GM21515 (cell line): ENCODE measurements at regions not wholly inside any gene's neighbourhood (a gene's known extent, or its start where the extent isn't known, plus 50 kb on each side); places are given as distances from the start of the nearest gene placed in this dataset.
"Not testable (repeated sequence)": the region's sequence is repeated elsewhere in the genome, so short reads cannot be mapped to it uniquely, and the experiment has no call there.

Source experiments
- ATAC-seq: cut with Tn5 transposase; IDR thresholded peaks from one replicate; pipeline ENCODE4 v1.9.1; 2021; ENCODE audit not compliant: unreplicated experiment

DNA sequence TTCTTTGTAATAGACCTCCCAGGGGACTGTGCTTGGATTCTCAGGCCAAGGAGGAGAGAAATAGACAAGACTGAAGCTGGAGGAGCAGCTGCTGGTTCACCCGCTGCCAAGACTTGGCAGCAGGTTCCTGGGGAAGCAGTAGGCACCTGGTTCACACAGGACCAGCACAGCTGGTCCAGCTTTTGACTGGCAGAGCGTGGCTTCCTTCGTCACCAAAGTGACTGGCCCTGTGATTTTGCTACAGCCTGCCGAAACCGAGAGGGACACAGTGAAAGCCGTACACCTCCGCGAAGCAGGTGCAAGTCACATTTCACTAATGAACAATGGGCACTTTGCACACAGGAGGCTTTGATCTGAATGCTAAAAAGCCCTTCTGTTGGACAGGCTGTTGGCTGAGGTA lies 199.0 kb downstream of the RNF144B start:
- no peak for ATAC-seq

DNA sequence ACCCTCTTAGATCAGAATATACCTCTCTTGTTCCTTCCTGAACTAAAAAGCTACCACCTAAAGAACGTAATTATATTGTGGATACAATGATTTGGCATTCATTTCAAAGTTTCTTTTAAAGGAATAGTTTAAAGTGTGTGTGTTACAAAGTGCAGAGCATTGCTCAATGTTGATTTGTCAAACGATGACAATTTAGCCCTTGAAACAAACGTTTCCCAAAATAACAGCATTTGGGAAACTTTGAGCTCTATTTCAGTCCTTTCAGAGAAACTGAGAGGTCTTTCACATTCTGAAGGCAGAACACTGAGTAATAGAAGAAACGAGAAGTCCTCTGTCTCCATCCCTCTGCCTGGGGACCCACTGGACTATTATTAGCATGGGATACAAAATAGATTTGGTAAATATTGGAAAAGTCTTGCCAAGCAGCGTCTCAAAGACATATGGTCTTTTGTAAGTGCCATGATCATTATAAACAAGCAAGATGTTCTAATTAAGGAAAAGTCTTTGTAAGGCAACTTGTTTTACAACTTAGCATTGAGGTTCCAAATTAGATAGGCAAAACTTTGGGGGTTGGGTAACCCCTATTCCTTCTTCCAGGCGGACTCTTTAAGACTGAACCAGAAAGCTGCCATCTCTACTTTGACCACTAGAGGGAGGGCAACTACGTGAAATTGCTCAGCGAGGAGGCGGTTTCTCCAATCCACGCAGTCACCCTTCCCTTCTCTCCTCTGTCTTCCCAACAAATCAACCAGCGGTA lies 208.8 kb downstream of the RNF144B start:
- ATAC-seq = peak; percentile 94

DNA sequence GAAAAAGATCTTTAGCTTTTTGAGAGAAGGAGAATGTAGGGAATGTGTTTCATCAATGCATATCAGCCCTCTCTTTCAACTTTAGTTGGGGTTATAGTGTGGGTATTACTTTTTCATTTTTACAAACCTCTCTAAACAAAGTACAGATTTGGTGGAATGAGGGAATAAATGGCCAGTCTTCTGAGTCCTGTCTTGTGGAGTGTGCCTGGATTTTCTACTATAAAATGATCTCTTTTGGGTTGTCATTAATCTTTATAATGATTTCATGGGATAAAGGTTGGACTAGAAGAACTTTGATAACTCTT lies 209.3 kb downstream of the RNF144B start:
- ATAC-seq = no peak

DNA sequence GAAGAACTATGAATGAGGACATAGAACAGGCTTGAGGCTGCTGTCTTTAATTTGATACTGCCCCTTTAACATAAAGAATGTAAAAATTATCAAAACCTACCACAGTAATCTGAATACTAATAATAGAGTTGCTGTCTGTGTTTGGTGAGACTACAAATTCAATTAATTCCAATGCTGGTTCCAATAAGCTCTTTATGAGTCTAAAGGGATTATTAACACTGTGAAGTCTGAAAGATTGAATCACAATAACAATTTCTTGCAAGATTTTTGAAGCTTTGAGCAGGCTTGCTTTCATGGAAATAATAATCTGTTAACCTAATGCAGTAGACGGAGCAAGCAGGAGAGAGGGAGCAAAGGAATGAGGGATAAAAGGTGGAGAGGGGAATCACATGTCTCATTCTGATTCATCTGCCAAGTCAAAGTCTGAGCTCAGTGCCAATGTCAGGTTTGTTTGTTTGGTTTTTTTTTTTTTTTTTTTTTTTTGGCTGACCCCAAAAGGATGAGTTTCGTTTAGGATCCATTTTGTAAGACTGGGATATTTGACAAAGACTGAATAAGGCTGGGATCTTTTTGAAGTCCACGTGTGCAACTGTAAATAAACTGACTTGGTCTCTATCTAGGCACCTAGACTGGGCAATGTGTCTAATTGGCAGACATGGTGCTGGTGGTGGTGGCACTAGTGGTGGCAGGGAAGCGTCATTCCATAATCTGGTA lies 211.6 kb downstream of the RNF144B start:
- ATAC-seq = no peak

DNA sequence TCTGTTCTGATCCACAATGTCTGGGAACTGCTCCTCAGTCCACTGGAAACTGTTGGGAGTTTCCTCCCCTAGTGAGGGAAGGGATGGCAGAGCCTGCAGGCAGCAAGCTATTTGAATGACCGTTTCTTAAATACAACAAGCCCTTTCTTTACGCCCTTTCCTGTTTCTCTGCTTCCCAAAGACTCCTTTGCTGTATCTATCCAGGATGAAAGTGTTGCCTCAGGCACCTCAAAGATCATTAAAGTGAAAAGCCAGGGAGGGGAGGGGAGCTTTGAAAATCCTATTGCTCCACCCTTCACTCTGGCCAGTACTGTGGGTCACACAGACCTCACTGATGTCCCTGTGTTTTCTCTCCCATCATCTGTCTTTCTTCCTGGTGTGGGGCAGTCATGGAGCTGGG lies 213.1 kb downstream of the RNF144B start:
- ATAC-seq = no peak

DNA sequence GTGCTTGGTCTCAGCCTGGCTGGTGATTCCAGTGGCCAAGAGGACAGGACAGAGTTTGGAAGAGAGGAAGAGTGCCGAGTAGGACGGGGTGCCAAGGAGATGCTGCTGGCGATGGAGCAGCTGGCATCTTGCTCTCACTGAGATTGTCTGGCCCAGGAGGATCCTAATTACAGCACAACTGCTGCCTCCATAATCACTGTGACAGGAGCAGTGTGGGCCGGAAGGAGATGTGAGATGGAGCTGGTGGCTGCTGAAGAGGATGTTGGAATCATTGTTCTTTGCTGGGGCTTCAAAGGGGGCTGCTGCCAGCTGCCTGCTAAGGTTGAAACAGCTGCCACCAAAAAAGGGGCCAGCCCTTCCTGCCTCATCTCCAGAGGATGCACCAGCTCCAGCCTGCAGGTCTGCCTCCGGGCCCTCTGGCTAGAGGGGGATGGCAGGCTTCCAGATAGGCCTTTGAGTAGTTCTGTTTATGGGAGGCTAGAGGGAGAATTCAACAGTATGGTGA lies 214.4 kb downstream of the RNF144B start:
- ATAC-seq = no peak

DNA sequence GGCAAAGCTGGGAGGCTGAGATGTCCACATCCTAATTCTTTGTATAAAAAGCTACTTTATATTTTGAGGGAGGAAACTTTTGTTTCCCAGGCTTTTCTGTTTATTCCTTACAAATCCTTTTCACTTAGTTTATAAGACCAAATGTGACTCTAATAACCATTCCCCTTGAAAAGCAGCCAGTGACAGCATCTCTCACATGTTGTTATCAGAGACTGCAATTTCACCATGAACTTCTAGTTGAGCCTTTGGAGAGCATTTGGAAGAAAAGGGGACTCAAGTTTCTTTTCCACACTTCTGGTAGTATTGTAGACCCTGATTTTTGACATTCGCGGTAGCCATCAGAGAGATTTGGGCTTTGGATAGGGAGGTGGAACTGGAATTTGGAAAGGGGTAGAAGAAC lies 215.8 kb downstream of the RNF144B start:
- ATAC-seq = no peak

DNA sequence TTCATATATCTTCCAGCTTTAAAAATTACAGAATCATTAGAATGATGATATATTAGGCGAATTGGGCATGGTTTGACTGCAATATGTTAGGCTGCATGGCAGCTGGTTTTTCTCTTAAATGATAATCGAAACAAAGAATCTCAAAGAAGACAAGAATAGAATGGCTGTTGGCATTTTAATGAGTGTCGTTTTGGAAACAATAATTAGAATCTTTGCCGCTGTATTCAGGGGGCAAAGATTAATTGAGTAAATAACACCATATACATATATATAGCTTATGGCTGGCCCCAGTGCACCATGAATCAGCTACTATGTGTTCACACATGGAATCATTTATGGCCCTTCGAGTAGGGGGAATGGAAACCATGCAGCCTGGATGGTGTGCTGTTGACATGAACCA lies 216.2 kb downstream of the RNF144B start:
- ATAC-seq = no peak

DNA sequence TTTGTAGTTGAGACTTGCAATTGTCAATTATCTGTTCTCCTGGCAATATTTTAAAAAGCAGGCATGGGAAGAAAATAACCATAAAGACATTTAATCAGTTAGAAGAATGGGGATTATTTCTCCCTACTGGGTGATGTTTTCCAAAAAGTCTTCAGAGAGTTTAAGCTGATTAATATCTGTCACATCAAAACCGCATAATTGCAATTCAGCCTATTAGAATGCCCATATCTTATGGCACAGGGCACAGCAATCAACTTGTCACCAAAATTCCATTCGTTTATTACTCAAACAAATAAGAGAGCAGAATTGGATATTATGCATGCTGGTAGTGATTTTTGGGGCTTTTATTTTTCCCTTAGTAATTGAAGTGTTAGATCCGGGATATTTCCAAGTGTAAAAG lies 218.7 kb downstream of the RNF144B start:
- ATAC-seq = no peak

DNA sequence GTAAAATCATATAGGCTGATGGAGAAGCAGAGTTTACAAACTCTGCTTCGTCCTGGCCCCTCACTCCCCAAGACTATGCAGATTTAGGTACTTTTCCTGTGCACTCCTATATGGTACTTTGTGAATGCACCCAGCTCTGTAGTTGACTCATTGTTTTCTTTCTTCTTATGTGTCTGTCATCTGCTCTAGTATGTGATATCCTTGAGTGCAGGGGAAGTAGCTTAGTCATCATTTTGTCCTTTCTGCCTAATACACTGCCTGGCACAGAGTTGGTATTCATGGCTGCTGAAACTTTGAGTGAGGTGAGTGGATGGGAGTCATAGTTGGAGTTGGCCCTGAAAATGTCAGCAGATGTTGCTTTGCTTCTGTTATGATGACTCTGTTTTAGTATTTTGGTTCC lies 222.6 kb downstream of the RNF144B start:
- ATAC-seq = no peak

DNA sequence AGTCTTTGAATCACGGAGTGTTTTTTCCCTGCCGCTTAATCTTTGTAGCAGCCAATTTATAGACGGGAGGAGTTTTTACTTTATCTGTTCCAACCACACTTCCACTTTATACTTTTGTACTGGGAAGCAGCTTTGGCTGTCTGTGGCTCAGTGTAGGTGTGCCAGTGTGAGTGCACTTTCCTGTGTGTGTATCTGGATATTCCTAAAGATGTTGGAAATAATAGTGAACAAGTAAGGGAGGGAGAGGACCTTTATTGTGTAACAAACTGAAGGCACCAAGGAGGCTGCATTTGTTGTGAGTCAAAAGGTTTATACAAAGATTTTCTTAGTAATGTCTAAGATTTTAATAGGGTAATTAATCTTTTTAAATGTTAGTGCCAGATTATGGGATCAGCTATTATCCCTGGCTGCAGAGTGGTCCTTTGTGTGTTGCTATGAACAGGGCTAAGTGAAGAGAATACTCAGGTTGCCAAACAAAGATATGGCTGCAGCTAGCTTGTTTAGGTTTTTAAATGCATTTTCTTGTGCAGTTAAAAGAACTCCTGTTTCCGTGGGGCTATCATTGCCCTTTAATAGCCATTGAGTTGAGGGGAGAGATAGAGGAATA lies 226.3 kb downstream of the RNF144B start:
- ATAC-seq = no peak

DNA sequence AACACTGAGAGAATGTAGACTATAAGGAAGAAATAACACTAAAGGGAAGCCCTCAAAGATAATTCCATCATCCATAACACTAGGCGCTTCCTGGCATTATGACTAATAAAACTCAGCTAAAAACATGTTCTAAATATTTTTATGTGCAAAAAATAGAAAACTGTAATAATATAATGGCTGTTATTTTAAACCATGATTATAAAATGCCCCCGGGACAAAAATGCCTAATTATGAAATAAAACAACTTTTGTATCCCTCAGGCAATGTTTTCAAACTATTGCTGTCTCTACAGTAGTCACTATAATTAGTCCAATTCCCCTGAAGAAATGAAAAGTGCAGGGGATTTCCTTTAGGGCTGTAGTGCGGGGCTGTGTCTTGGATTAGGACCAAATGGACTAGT lies 242.4 kb downstream of the RNF144B start:
- no peak for ATAC-seq

DNA sequence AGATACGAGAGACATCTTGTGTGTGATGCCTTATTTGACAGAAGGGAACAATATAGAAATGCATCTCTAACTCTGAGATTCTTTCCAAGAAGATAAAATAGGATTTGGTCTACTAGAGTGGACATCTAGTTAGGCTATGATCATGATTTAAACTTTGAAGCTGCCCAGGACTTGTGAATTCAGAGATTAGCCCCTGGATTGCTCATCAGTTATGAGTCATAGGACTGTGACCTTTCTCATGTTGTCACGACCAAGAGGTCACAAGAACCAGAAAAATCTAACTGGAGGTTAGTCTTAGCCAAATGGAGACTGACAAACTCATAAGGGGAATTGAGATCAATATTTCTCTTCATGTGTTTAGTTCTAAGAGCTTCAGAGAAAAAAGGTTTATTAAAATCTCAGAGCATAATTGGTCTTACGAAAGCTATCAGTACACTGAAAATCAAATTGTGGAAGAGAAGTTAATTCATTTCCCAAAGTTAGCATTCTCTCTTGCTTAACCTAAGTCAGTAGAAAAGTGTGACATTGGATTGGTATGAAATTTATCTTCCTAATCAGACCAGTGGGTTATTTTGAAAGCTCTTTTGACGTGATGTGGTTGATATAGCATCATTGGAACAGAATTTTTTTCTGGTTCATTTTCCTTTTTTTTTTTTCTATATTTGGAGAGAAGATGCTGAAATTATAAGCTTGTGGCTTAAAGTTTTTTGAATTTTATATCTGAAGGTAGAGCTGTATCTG lies 245.7 kb downstream of the RNF144B start:
- no peak for ATAC-seq

DNA sequence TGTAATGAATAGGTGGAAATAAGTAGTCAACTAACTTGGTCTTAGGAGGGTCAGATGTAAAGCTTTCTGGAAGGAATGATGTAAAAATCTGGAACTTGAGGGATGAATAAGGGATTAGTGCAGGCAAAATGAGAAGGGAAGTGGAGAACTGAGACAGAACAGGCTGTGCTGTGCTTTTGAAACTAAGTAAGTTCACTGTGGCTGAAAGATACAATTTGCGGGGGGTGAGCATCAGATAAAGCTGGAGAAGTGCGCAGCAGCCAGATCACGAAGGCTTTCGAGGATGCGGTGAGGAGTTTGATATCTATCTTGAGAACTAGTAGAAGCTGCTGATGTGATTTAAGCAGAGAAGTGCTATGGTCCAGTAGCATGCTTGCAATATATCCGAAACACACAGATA lies 247.8 kb downstream of the RNF144B start:
- ATAC-seq = no peak

DNA sequence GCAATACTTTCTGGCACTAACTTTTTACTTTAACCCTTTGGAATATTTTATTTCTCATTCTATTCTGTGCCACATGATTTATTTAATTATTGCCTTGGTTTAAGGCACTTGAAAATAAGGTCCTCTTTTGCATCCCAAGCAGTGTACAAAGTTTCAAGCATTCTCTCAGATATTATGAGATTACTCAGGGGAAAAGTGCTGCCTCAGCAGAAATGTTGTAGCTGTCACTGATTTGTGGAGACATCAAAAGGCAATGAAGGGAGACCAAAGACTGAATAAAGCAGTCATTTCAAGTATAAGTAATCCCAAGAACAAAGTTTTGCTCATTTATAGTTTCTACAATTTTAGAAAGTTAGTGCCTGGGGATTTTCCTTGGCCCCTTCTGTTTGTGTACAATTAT lies 253.0 kb downstream of the RNF144B start:
- no peak for ATAC-seq

DNA sequence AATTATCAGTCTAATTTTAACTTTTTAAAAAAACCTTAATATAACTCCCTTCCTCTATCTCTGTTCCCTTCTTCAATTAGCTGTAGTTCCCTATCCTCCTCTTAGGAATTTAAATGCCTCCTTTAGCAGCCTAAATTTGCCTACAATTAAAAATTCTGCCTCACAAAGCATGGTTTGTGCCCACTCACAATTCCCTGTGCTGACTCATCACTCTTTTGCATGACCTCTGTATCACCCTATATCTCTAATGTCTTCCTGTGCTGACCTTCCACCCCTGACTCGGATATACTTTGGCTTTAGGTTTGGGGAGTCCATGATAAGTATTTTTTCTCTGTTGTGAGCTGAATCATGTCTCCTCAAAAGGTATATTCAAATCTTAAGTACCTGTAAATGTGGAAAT lies 253.6 kb downstream of the RNF144B start:
- ATAC-seq = no peak

DNA sequence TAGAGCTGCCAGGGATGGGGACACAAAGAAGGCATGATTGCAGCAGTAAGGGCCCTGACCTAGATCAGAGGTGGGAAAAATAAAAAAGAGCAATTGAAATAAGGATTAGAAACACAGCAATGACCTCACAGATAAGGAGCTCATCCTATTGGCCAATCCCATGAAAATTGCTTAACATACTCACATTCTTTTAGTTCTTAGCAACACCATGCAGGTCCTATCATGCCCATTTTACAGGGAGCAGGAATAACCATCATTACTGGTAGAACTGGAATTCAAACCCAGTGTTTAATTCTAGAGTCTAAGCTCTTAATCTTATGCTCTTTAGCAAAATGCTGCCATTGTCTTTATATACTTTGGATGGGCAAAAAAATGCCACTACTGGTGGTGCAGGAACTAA lies 267.7 kb downstream of the RNF144B start:
- ATAC-seq = no peak

DNA sequence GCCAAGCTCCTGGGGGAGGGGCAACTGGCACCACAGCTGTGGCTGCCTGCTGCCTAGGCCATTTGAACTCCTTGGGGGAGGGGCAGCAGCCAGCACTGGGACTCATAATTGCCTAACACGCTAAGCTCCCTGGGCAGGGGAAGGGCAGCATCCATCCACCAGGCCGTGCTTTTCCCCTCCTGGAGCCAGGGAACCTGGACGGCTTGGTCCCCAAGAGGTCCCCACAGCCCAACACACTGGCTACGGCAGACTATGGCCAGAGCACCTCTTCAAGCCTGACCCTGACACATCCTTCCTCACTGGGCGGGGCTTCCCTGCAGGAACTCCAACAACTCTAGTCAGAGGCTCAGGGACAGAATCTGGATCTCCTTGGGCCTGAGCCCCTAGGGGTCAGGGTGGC lies 269.4 kb downstream of the RNF144B start:
- ATAC-seq = no peak

DNA sequence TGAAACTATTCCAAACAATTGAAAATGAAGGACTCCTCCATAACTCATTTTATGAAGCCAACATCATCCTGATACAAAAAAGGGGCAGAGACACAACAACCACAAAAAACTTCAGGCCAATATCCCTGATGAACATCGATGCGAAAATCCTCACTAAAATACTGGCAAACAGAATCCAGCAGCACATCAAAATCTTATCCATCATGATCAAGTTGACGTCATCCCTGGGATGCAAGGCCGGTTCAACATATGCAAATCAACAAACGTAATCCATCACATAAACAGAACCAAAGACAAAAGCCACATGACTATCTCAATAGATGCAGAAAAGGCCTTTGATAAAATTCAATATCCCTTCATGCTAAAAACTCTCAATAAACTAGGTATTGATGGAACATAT lies 272.8 kb downstream of the RNF144B start:
- not testable (repeated sequence) for ATAC-seq

DNA sequence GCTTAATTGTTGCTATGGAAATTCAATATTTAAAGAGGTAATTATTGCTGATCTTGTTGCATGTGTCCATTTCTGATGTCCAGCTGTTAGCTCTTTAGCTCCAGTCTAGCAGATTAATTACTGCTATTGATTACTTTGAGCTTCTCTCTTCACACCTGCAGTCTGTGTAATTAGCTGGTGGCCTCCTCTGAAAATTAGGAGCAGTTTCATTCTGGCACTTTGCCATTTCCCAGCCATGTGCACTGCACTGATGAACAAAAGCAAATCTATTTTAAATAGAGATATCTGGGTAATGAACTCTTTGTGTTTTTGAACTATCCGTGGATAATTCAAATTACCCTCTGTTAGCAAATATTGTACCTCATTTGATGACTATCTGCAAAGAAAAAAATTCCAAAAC lies 275.9 kb downstream of the RNF144B start:
- no peak for ATAC-seq

DNA sequence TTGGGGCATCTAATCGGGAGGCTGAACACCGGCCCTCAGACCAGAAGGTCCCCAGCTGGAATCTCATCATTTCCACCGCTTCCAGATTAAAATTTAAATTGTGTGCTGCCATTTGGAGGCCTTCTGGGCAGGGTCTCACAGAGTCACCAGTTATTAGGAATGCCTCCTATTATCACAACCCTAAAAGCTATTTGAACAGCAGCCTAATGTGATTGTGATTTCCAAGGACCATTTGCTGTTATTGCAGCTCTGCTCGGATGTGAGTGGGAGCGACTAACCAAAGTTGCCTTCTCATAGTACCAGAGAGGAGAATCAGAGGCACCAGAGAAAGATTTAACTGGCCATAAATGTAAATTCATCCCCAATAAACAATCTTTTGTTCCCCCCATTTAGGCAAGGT lies 277.3 kb downstream of the RNF144B start:
- no peak for ATAC-seq

DNA sequence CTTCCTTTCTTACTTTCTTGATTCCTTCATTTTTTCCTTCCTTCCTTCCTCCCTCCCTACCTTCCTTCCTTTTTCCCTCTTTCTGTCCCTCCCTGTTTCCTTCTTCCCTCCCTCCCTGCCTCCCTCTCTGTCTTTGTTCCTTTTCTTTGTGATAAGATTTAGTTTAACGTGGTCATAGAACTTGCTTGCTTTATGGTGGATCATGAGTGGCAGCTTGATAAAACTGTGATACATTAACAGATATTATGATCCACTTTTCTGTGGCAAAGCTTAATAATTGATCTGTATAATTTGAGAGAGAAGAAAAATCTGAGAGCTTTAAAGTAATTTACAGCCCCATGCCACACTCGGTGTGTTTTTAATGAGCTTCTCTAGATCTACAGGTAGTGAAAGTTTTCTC lies 280.5 kb downstream of the RNF144B start:
- ATAC-seq = no peak
